Adrenal gland (tissue), 9 donors: ENCODE measurements at regions not wholly inside any gene's neighbourhood (a gene's known extent, or its start where the extent isn't known, plus 50 kb on each side); places are given as distances from the start of the nearest gene placed in this dataset.

ENCODE experiments used
- DNase-seq, 7 donors: peaks; one replicate each; pipeline ENCODE4 v3.0.0-alpha.2; 2019 to 2020
- H3K27ac ChIP-seq, 5 donors: fragments of 200-600 bp; sonication (generic) in 4 of 5; 1 replicate in 3 of 5; 2 replicates in 2 of 5; pipeline versions ENCODE4 v1.5.1 to v1.8.0; 2016 to 2020; ENCODE audit warnings: mild to moderate bottlenecking in 1 of 5
- H3K27me3 ChIP-seq: fragments of 200-600 bp; 2 replicates; pipeline ENCODE4 v1.8.0; 2021
- H3K36me3 ChIP-seq, 2 donors: fragments of 200-600 bp; replicated peaks in 1 of 2; 1 replicate in 1 of 2; 2 replicates in 1 of 2; pipeline versions ENCODE4 v1.5.1 to v1.8.0; 2018 to 2022
- H3K4me1 ChIP-seq, 2 donors: fragments of 200-600 bp; replicated peaks in 1 of 2; 1 replicate in 1 of 2; 2 replicates in 1 of 2; pipeline versions ENCODE4 v1.5.1 to v1.8.0; 2018 to 2021
- H3K4me3 ChIP-seq, 4 donors: fragments of 200-600 bp; sonication (generic) in 3 of 4; one replicate each; pipeline ENCODE4 v1.5.1; 2016 to 2018
- H3K9me3 ChIP-seq, 3 donors: fragments of 200-600 bp; sonication (generic) in 1 of 3; replicated peaks in 1 of 3; 1 replicate in 2 of 3; 2 replicates in 1 of 3; pipeline versions ENCODE4 v1.5.1 to v1.8.0; 2016 to 2021
- CTCF ChIP-seq, 6 experiments: fragments of 450-650 bp in 4 of 6; fragments of 200-600 bp in 2 of 6; sonication (generic) in 1 of 6; IDR thresholded peaks; 1 replicate in 5 of 6; 2 replicates in 1 of 6; pipeline versions ENCODE4 v1.5.1 to v1.8.0; 2016 to 2021; ENCODE audit warnings: antibody characterized with exemption in 6 of 6, mild to moderate bottlenecking in 2 of 6, moderate library complexity in 1 of 6
- POLR2A ChIP-seq, 2 donors: fragments of 450-650 bp; IDR thresholded peaks; one replicate each; pipeline ENCODE4 v1.6.1; 2017; ENCODE audit warnings: antibody characterized with exemption in 2 of 2, mild to moderate bottlenecking in 2 of 2, moderate library complexity in 1 of 2
- WGBS, 4 donors: extraction: QIAGEN DNeasy Blood & Tissue Kit in 2 of 4; methylation state at CpG; one replicate each; pipeline versions ENCODE4 v1.1.5 to v1.1.7; 2013 to 2017; 5-methylcytosine and 5-hydroxymethylcytosine counted together
- intact Hi-C, 2 donors: fragments of 100-400 bp; cut with DNase I; formaldehyde crosslinking; loops; one replicate each; pipeline versions ENCODE4 v1.14.1 to v1.15.0; 2022 to 2023
- donor health status: healthy with polysubstance abuse.
- donor health status: Bipolar disorder and iron deficiency.
- donor health status: DM: yes; HTN: yes; CAD: no.
- donor health status: DM: no; HTN: no; CAD: no.
- donor health status: DM: no; HTN: no; CAD: no.

GRCh38 chr17:5870231-5870953, 199.8 kb upstream of the WSCD1 start:
- 71 to 79% (median 78%) methylated on average over 6 of the region's 6 CpGs for WGBS, 4 donors
- no peak overlapping the region for H3K27ac ChIP-seq
- H3K4me1 ChIP-seq, result no peaks in the 10 kb centered on the region
- intact Hi-C loops, result no loop called here
- no peaks in the 10 kb centered on the region for H3K9me3 ChIP-seq
- no peak for DNase-seq
- no peak for TF ChIP-seq CTCF (IDR thresholded peaks at IDR 0.05)
- TF ChIP-seq POLR2A (IDR thresholded peaks at IDR 0.05), result no peak
- H3K4me3 ChIP-seq, result no peak overlapping the region
- H3K27me3 ChIP-seq, result peaks cover 3% of the 10 kb centered on the region
- H3K36me3 ChIP-seq, result no peaks in the 10 kb centered on the region

- H3K4me3 ChIP-seq, result no peak overlapping the region
- no peaks in the 10 kb centered on the region for H3K4me1 ChIP-seq
- 88 to 95% (median 89%) methylated on average over 5 to 10 of the region's 10 CpGs for WGBS, 4 donors
- H3K9me3 ChIP-seq, result no peaks in the 10 kb centered on the region
- peaks cover 6% of the 10 kb centered on the region for H3K27me3 ChIP-seq
- H3K36me3 ChIP-seq, result no peaks in the 10 kb centered on the region
- no peak for DNase-seq
- intact Hi-C loops, result no loop called here
- no peak overlapping the region for H3K27ac ChIP-seq
- TF ChIP-seq CTCF (IDR thresholded peaks at IDR 0.05) (no peak), POLR2A (IDR thresholded peaks at IDR 0.05) (no peak)
These were observed 198.5 kb upstream of the WSCD1 start for GRCh38 chr17:5871666-5872065.

- TF ChIP-seq POLR2A (IDR thresholded peaks at IDR 0.05) (no peak), CTCF (IDR thresholded peaks at IDR 0.05) (no peak)
- no peaks in the 10 kb centered on the region for H3K36me3 ChIP-seq
- peaks cover 6% of the 10 kb centered on the region for H3K27me3 ChIP-seq
- no peaks in the 10 kb centered on the region for H3K9me3 ChIP-seq
- intact Hi-C loops, result no loop called here
- no peak overlapping the region for H3K4me3 ChIP-seq
- no peak overlapping the region for H3K27ac ChIP-seq
- no peaks in the 10 kb centered on the region for H3K4me1 ChIP-seq
- DNase-seq, result no peak
- 78 to 90% (median 82%) methylated on average over 6 to 9 of the region's 9 CpGs for WGBS, 4 donors
These were observed 197.3 kb upstream of the WSCD1 start for GRCh38 chr17:5872831-5873230.

GRCh38 chr17:5873781-5874180, 196.4 kb upstream of the WSCD1 start:
- H3K27ac ChIP-seq, result no peak overlapping the region
- DNase-seq, result no peak
- no peaks in the 10 kb centered on the region for H3K9me3 ChIP-seq
- TF ChIP-seq CTCF (IDR thresholded peaks at IDR 0.05) (no peak), POLR2A (IDR thresholded peaks at IDR 0.05) (no peak)
- 58 to 83% (median 70%) methylated on average over 4 of the region's 4 CpGs for WGBS, 4 donors
- H3K27me3 ChIP-seq, result peaks cover 9% of the 10 kb centered on the region
- intact Hi-C loops, result no loop called here
- no peak overlapping the region for H3K4me3 ChIP-seq
- H3K36me3 ChIP-seq, result no peaks in the 10 kb centered on the region
- H3K4me1 ChIP-seq, result no peaks in the 10 kb centered on the region
